Left ventricle myocardium inferior (tissue), 1 donor: ENCODE measurements at regions not wholly inside any gene's neighbourhood (a gene's known extent, or its start where the extent isn't known, plus 50 kb on each side); places are given as distances from the start of the nearest gene placed in this dataset.

Experiments
- DNase-seq: peaks from one replicate; pipeline ENCODE4 v3.0.0-alpha.2; 2020
- H3K27ac ChIP-seq: fragments of 200-600 bp; replicated peaks from 2 replicates; pipeline ENCODE4 v1.8.0; 2021
- H3K27me3 ChIP-seq: fragments of 200-600 bp; 2 replicates; pipeline ENCODE4 v1.8.0; 2021; ENCODE audit warnings: low read depth
- H3K36me3 ChIP-seq: fragments of 200-600 bp; 2 replicates; pipeline ENCODE4 v1.8.0; 2021
- H3K4me1 ChIP-seq: fragments of 200-600 bp; 2 replicates; pipeline ENCODE4 v1.8.0; 2021
- H3K4me3 ChIP-seq: fragments of 200-600 bp; 2 replicates; pipeline ENCODE4 v1.8.0; 2021; ENCODE audit warnings: mild to moderate bottlenecking, moderate library complexity
- H3K9me3 ChIP-seq: fragments of 200-600 bp; replicated peaks from 2 replicates; pipeline ENCODE4 v1.8.0; 2021
- intact Hi-C: fragments of 100-400 bp; cut with micrococcal nuclease; formaldehyde crosslinking; loops from one replicate; pipeline ENCODE4 v1.11.0; 2022
- TF ChIP-seq, protein P1 (sequence below): fragments of 200-600 bp; IDR thresholded peaks from 2 replicates; pipeline ENCODE4 v1.8.0; 2021; ENCODE audit warnings: antibody characterized with exemption, mild to moderate bottlenecking, borderline replicate concordance
- donor health status: DM: no; HTN: yes; CAD: no; lungs with severe emphysema.

DNA sequence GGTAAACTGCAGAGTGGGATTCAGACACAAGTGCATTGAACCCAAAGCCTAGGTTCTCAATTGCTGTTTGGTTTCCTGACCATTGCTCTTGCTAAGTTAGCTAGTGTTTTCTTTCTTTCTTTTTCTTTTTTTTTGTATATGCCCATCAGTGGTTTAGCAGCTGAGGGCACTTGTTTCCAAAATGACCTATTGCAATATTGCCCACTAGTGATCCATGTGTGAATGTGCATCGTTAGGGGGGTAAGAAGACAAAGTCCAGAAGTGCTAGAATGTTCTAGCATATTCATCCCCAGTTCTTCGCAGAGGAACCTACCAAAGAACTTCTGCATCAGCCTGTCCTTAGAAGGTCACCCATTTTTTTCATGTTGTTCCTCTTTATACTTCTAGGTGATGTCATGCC lies 252.8 kb upstream of the GPR26 start:
- H3K4me3 ChIP-seq, result no peak overlapping the region
- H3K36me3 ChIP-seq, result no peaks in the 10 kb centered on the region
- no peaks in the 10 kb centered on the region for H3K9me3 ChIP-seq
- no peak for DNase-seq
- TF ChIP-seq, protein P1, sequence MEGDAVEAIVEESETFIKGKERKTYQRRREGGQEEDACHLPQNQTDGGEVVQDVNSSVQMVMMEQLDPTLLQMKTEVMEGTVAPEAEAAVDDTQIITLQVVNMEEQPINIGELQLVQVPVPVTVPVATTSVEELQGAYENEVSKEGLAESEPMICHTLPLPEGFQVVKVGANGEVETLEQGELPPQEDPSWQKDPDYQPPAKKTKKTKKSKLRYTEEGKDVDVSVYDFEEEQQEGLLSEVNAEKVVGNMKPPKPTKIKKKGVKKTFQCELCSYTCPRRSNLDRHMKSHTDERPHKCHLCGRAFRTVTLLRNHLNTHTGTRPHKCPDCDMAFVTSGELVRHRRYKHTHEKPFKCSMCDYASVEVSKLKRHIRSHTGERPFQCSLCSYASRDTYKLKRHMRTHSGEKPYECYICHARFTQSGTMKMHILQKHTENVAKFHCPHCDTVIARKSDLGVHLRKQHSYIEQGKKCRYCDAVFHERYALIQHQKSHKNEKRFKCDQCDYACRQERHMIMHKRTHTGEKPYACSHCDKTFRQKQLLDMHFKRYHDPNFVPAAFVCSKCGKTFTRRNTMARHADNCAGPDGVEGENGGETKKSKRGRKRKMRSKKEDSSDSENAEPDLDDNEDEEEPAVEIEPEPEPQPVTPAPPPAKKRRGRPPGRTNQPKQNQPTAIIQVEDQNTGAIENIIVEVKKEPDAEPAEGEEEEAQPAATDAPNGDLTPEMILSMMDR, result no peak
- intact Hi-C loops, result no loop called here
- H3K27ac ChIP-seq, result no peak overlapping the region
- H3K4me1 ChIP-seq, result no peaks in the 10 kb centered on the region
- peaks cover 21% of the 10 kb centered on the region for H3K27me3 ChIP-seq

DNA sequence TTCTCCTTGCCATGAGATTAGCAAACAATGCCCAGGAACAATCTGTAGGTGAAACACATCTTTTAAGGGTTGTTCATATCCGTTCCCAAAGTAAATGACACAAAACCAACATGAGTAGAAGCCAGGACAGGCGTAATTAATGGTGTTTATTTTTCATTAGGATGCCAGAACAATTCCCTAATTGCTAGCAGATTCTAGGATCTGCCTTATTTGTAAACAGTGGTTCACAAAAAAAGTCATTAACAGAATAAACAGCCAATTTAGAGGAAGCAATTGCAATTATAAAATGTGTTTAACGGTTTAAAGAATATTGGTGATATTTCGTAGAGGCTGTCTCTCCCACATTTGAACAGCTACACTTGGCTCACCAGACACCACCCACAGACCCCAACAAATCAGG lies 250.6 kb upstream of the GPR26 start:
- H3K27me3 ChIP-seq, result peaks cover 14% of the 10 kb centered on the region
- no peak for DNase-seq
- intact Hi-C loops, result no loop called here
- TF ChIP-seq, protein P1, result no peak
- H3K36me3 ChIP-seq, result no peaks in the 10 kb centered on the region
- no peak overlapping the region for H3K27ac ChIP-seq
- H3K4me3 ChIP-seq, result no peak overlapping the region
- H3K9me3 ChIP-seq, result no peaks in the 10 kb centered on the region
- H3K4me1 ChIP-seq, result no peaks in the 10 kb centered on the region

DNA sequence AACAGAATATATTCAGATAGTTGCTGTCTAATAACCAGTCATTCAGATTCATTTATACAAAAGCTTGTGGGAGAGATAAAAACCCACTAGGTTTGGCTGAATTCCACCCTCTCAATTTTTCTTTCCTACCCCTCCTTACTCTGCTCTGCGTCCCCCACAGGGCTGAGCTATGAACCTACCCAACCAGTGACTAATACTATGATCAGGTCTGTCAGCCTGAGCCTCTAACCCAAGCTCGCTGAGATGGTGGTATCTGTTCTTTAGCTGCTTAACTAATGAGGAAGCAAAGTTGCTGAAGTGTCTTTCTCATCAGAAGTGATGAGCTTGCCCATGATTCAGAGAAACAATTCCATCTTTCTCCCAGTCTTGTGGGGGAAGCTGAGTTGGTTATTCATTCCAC lies 248.7 kb upstream of the GPR26 start:
- Histone ChIP-seq H3K36me3 (no peaks in the 10 kb centered on the region), H3K27ac (no peak overlapping the region), H3K4me1 (no peaks in the 10 kb centered on the region), H3K4me3 (no peak overlapping the region), H3K27me3 (peaks cover 2% of the 10 kb centered on the region), H3K9me3 (no peaks in the 10 kb centered on the region)
- DNase-seq, result no peak
- intact Hi-C loops, result no loop called here
- TF ChIP-seq, protein P1, result no peak

DNA sequence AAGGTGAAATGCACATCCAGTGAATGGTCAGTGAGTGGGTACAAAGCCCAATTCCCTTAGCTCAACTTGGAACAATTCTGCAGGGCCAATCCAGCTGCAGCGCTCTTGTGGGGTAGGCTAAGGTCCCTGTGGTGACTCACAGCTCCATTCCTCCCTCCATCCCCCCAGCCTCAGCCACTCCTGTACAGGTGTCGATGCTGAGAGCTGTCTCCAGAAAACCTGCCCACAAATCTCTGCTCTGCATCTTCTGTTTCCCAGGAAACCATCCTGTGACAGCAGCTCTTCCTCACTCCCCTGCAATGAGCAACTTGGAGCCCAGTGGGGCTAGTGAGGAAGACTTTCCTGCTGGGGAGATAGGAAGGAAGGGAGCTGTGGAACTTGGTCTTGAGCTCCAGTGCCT lies 244.7 kb upstream of the GPR26 start:
- intact Hi-C loops, result no loop called here
- Histone ChIP-seq H3K36me3 (no peaks in the 10 kb centered on the region), H3K4me1 (no peaks in the 10 kb centered on the region), H3K27ac (no peak overlapping the region), H3K27me3 (peaks cover 9% of the 10 kb centered on the region), H3K9me3 (no peaks in the 10 kb centered on the region), H3K4me3 (no peak overlapping the region)
- TF ChIP-seq, protein P1, result no peak
- DNase-seq, result no peak

DNA sequence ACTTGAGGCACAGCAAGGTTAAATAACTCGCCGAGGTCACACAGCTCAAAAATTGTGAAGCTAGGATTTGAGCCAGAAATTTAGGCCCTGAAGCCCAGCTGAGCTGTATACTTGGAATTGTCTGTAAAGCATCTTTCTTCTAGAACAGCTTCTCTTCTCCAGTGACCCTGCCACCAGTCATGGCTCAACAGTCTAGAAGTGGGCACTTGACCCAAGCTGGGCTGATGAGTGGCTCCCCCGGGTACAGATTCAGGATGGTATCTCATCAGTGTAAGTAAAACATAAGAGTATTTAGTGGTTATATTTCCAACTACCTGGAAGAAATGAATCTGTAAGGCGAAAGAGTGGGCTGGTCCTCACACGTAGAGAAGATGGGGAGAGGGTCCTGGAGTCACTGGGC lies 243.9 kb upstream of the GPR26 start:
- Histone ChIP-seq H3K27me3 (peaks cover 15% of the 10 kb centered on the region), H3K4me1 (no peaks in the 10 kb centered on the region), H3K27ac (no peak overlapping the region), H3K9me3 (no peaks in the 10 kb centered on the region), H3K4me3 (no peak overlapping the region), H3K36me3 (no peaks in the 10 kb centered on the region)
- intact Hi-C loops, result no loop called here
- TF ChIP-seq, protein P1, result no peak
- no peak for DNase-seq

DNA sequence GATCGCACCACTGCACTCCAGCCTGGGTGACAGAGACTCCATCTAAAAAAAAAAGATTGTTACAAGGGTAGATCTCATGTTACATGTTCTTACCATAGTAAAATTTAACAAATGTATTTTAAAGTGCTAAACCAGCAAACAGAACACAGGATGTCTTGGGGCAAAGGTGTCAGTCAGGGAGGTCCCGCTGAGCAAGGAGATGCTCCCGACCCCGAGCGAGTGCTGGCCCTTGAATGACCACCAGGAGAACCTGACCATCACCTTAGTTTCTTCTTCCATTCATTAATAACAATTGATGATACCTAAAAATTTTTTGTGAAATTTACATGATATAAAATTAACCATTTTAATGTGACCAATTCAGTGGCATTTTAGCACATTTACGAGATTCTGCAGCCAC lies 241.6 kb upstream of the GPR26 start:
- Histone ChIP-seq H3K9me3 (no peaks in the 10 kb centered on the region), H3K4me3 (no peak overlapping the region), H3K4me1 (no peaks in the 10 kb centered on the region), H3K27ac (no peak overlapping the region), H3K36me3 (no peaks in the 10 kb centered on the region), H3K27me3 (peaks cover 29% of the 10 kb centered on the region)
- no peak for DNase-seq
- TF ChIP-seq, protein P1, result no peak
- intact Hi-C loops, result no loop called here
